HG03175 (cell line): ENCODE measurements at regions not wholly inside any gene's neighbourhood (a gene's known extent, or its start where the extent isn't known, plus 50 kb on each side); places are given as distances from the start of the nearest gene placed in this dataset.

ENCODE experiments used
- ATAC-seq: cut with Tn5 transposase; IDR thresholded peaks from one replicate; pipeline ENCODE4 v1.9.1; 2021; ENCODE audit warnings: mild to moderate bottlenecking, moderate library complexity; ENCODE audit not compliant: unreplicated experiment

GRCh38 chr5:125521289-125521688 is 774.9 kb upstream of the ZNF608 start:
- no peak for ATAC-seq

- ATAC-seq = no peak
Observed at GRCh38 chr5:125525356-125525755, 778.9 kb upstream of the ZNF608 start.

- no peak for ATAC-seq
Observed at GRCh38 chr5:125526966-125527365, 780.5 kb upstream of the ZNF608 start.

GRCh38 chr5:125528881-125529280 is 782.4 kb upstream of the ZNF608 start:
- ATAC-seq = no peak

- ATAC-seq = no peak
Observed at GRCh38 chr5:125530833-125531615, 784.6 kb upstream of the ZNF608 start.

GRCh38 chr5:125536095-125536494 is 789.7 kb upstream of the ZNF608 start:
- ATAC-seq = peak; percentile 71

- no peak for ATAC-seq
Observed at GRCh38 chr5:125536582-125536981, 790.1 kb upstream of the ZNF608 start.

- ATAC-seq = no peak
Observed at GRCh38 chr5:125537661-125538060, 791.2 kb upstream of the ZNF608 start.

GRCh38 chr5:125538469-125538868 is 792.0 kb upstream of the ZNF608 start:
- no peak for ATAC-seq

- no peak for ATAC-seq
Observed at GRCh38 chr5:125541085-125541484, 794.6 kb upstream of the ZNF608 start.

GRCh38 chr5:125549322-125549911 is 803.0 kb upstream of the ZNF608 start:
- ATAC-seq = no peak

- no peak for ATAC-seq
Observed at GRCh38 chr5:125550274-125550673, 803.8 kb upstream of the ZNF608 start.

GRCh38 chr5:125551246-125551645 is 804.8 kb upstream of the ZNF608 start:
- no peak for ATAC-seq

- ATAC-seq = no peak
Observed at GRCh38 chr5:125551797-125552196, 805.4 kb upstream of the ZNF608 start.

- no peak for ATAC-seq
Observed at GRCh38 chr5:125552486-125552885, 806.0 kb upstream of the ZNF608 start.

- ATAC-seq = no peak
Observed at GRCh38 chr5:125554355-125554754, 807.9 kb upstream of the ZNF608 start.

GRCh38 chr5:125555591-125555990 is 809.2 kb upstream of the ZNF608 start:
- no peak for ATAC-seq

GRCh38 chr5:125558016-125558415 is 811.6 kb upstream of the ZNF608 start:
- no peak for ATAC-seq

GRCh38 chr5:125558466-125558865 is 812.0 kb upstream of the ZNF608 start:
- ATAC-seq = no peak

GRCh38 chr5:125559296-125559695 is 812.9 kb upstream of the ZNF608 start:
- ATAC-seq = no peak

- no peak for ATAC-seq
Observed at GRCh38 chr5:125560476-125561225, 814.2 kb upstream of the ZNF608 start.
